Iris pigment epithelial cell (primary cell): ENCODE measurements at regions not wholly inside any gene's neighbourhood (a gene's known extent, or its start where the extent isn't known, plus 50 kb on each side); places are given as distances from the start of the nearest gene placed in this dataset.

Experiments
- DNase-seq: peaks from one replicate; pipeline ENCODE4 v3.0.0-alpha.2; 2011; ENCODE audit warnings: low read depth

GRCh38 chr13:80131204-80131603 is 209.7 kb downstream of the SPRY2 start:
- DNase-seq, result peak; percentile 71

GRCh38 chr13:80126389-80127068 is 214.4 kb downstream of the SPRY2 start:
- no peak for DNase-seq

- DNase-seq, result no peak
Observed at GRCh38 chr13:80123945-80124344, 217.0 kb downstream of the SPRY2 start.

GRCh38 chr13:80121038-80121437 is 219.9 kb downstream of the SPRY2 start:
- peak; percentile 24 for DNase-seq

- no peak for DNase-seq
Observed at GRCh38 chr13:80118506-80118905, 222.4 kb downstream of the SPRY2 start.

GRCh38 chr13:80118099-80118498 is 222.8 kb downstream of the SPRY2 start:
- DNase-seq, result no peak

GRCh38 chr13:80117515-80117914 is 223.4 kb downstream of the SPRY2 start:
- no peak for DNase-seq

- DNase-seq, result peak; percentile 76
Observed at GRCh38 chr13:80116107-80116506, 224.8 kb downstream of the SPRY2 start.

GRCh38 chr13:80115616-80116015 is 225.3 kb downstream of the SPRY2 start:
- DNase-seq, result no peak

- DNase-seq, result no peak
Observed at GRCh38 chr13:80113714-80114454, 227.0 kb downstream of the SPRY2 start.

GRCh38 chr13:80109303-80109702 is 231.6 kb downstream of the SPRY2 start:
- peak; percentile 5 for DNase-seq

GRCh38 chr13:80105350-80105749 is 235.6 kb downstream of the SPRY2 start:
- no peak for DNase-seq

- no peak for DNase-seq
Observed at GRCh38 chr13:80101040-80101439, 239.9 kb downstream of the SPRY2 start.

GRCh38 chr13:80100636-80101035 is 240.3 kb downstream of the SPRY2 start:
- peak; percentile 76 for DNase-seq

- DNase-seq, result no peak
Observed at GRCh38 chr13:80097561-80097960, 243.4 kb downstream of the SPRY2 start.

GRCh38 chr13:80096383-80096782 is 244.5 kb downstream of the SPRY2 start:
- no peak for DNase-seq

- no peak for DNase-seq
Observed at GRCh38 chr13:80094526-80094925, 246.4 kb downstream of the SPRY2 start.

- no peak for DNase-seq
Observed at GRCh38 chr13:80093888-80094287, 247.0 kb downstream of the SPRY2 start.

- peak; percentile 33 for DNase-seq
Observed at GRCh38 chr13:80086304-80086721, 254.6 kb downstream of the SPRY2 start.

- peak; percentile 98 for DNase-seq
Observed at GRCh38 chr13:80083853-80084676, 256.9 kb downstream of the SPRY2 start.

GRCh38 chr13:80083081-80083852 is 257.7 kb downstream of the SPRY2 start:
- peak; percentile 67 for DNase-seq
